COLO829 (cell line): ENCODE measurements at regions not wholly inside any gene's neighbourhood (a gene's known extent, or its start where the extent isn't known, plus 50 kb on each side); places are given as distances from the start of the nearest gene placed in this dataset.

Experiments
- DNase-seq: peaks from one replicate; pipeline ENCODE4 v3.0.0; 2012; ENCODE audit warnings: low spot score

DNA sequence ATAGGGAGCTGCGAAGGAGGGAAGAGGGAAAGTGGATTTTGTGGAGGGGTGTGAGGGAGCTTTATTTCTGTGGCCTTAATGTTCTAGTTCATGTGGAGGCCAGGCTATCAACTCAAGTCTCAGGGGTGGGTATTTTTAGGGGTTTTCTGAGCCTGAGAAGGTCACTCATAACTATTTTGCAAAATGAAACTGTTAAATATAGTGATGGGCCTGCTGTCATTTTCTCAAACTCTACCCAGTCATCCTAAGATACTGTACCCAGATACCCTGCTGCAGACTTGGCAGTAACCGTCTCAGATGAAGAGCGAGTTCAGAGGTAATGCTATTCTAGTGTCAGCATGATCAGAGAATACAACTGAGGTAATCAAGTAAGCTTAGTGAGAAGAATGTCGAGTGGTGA, 545.0 kb upstream of the TBL1XR1 start:
- no peak for DNase-seq

- no peak for DNase-seq
These were observed 546.0 kb upstream of the TBL1XR1 start for GRCh38 chr3:177743173-177743890.

GRCh38 chr3:177744873-177745606, 547.8 kb upstream of the TBL1XR1 start:
- DNase-seq = no peak

GRCh38 chr3:177745607-177746005, 548.3 kb upstream of the TBL1XR1 start:
- no peak for DNase-seq

DNA sequence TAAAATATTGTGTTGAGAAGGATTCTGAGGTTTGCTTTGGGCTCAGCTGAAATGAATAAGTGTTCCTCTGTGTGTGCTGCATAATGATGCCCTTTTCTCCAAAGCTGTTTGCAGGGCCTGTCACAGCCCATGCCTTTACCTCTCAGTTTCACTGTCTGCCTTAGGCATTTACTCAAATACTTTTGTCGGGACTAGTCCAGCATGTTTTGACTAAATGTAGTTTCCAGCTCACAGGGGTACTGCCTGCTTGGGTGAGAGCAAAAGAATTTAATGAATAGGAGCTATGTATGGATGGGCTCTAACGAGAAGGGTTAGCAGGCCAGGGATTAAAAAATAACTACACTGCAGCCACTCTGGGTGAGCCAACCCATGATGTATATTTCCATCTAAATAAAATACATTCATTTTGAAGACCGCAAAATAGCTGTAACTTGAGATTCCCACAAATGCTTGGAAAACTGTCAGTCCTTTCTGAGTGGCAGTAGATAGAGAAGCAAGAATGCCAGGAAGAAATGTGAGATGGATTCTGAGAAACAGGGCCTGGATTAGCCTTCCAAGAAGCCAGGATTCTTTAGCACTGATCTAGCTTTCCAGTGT, 549.2 kb upstream of the TBL1XR1 start:
- DNase-seq = no peak

DNA sequence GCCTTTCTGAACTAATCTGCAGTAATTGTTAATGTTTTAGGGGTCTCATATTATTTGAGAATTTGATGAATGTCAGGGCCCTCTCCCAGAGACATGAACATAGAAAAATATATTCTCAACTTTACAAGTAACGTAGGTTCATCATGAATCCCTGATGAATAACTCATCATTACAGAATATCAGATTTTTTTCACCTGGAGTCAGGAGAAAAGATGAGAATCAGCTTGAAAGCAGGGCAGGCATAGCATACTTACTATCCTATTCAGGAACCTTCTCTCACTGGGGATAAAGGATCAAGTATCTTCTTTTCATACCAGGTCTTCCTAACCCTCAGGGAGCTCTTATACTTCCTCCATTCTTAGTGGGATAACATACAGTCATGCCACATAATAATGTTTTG, 552.6 kb upstream of the TBL1XR1 start:
- no peak for DNase-seq

DNA sequence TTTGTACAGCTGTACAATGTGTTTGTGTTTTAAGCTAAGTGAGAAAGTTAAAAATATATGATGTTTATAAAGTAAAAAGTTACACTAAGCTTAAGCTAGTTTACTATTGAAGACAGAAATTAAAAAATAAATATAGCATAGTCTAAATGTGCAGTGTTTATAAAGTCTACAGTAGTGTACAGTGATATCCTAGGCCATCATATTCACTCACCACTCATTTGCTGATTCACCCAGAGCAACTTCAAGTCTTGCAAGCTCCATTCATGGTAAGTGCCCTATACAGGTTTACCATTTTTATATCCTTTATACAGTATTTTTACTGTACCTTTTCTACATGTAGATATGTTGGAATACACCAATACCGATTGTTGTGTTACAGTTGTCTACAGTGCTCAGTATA, 553.2 kb upstream of the TBL1XR1 start:
- no peak for DNase-seq

- no peak for DNase-seq
These were observed 554.5 kb upstream of the TBL1XR1 start for GRCh38 chr3:177751770-177752169.

GRCh38 chr3:177752831-177753230, 555.5 kb upstream of the TBL1XR1 start:
- DNase-seq = no peak

DNA sequence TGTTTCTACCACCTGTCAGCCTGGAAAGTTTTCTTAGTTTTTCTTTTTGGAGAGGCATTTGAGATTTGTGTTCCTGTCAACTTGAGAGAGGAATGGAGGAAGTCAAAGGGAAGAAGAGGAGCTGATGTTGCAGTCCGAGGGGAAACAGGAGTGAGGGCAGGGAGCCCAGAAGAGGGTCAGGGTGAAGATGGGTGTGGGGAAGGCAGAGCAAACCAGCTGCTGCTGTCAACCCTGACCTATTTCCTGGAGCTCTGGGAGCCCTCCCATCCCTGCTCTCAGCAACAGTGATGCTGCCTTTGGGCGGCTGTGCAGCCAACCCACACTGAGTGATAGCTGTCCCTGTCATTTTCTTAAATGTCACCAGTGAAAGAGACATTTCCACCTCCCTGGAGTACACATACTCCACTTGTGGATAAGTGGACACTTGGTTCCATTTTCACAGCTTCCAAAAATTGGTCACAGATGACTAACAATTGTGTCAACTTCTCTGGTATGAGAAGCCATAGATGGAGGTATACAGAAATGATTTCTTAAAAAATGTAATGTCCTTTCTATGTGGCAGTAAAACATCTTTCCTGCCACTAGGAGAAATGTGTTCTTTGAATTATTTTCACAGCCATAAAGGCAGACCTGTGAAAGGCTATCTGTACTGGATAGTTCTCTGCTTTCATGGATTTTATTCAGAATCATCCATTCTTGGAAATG, 556.3 kb upstream of the TBL1XR1 start:
- no peak for DNase-seq

DNA sequence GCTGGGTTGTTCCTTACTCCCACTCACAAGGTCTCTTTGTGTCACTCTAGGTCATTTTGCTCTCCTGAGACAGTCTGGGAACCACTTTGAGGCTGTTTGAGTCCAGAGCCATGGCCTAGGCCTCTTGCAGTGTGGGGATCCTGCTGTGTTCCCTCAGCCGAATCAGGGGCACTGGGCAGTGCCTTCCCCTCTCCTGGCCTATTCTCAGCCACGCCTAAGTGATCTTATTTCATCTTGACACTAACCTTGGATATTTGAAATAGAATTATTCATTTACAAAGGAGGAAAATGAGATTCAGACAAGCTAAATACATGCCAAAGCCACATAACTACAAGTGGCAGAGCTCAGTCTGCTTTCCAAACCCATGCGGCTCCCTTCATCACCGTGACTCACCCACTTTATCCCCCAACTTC, 557.2 kb upstream of the TBL1XR1 start:
- no peak for DNase-seq

DNA sequence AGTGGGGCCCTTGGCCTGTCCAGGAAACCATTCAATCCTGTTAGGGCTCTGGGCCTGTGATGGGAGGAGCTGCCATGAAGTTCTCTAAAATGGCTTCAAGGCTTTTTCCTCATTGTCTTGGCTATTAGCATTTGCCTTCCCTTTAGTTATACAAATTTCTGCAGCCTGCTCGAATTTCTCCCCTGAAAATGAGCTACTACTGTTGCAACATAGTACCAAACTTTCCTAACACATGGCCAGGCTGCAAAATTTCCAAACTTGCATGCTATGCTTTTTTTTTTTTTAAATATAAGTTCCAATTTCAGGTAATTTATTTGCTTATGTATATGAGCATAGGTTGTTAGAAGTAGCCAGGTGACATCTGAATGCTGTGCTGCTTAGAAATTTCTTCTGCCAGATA, 560.8 kb upstream of the TBL1XR1 start:
- DNase-seq = no peak

GRCh38 chr3:177760803-177761202, 563.5 kb upstream of the TBL1XR1 start:
- DNase-seq = no peak

DNA sequence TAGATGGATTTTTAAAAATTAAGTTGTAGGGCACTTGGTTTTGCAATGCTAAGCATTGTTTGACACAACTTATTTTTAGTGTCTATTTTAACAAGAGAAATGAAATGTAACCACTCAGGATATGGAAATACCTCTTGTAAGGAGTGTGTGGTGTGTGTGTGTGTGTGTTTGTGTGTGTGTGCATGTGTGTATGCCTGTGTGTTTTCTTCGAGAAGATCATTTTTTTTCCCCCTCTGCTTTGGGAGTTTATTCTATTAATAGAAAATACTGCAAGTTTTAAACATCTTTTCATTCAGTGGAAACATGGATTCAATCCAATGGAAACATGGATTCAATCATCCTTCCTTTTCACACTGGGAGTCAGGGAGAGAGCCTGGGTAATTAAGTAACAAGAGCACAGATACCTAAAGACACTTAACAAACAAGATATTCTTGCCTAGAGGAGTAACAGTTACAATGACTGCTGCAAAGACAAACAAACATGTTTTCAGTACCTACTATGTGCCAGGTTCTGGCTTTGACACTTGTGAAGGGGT, 567.2 kb upstream of the TBL1XR1 start:
- no peak for DNase-seq

- DNase-seq = no peak
These were observed 567.7 kb upstream of the TBL1XR1 start for GRCh38 chr3:177764933-177765332.

DNA sequence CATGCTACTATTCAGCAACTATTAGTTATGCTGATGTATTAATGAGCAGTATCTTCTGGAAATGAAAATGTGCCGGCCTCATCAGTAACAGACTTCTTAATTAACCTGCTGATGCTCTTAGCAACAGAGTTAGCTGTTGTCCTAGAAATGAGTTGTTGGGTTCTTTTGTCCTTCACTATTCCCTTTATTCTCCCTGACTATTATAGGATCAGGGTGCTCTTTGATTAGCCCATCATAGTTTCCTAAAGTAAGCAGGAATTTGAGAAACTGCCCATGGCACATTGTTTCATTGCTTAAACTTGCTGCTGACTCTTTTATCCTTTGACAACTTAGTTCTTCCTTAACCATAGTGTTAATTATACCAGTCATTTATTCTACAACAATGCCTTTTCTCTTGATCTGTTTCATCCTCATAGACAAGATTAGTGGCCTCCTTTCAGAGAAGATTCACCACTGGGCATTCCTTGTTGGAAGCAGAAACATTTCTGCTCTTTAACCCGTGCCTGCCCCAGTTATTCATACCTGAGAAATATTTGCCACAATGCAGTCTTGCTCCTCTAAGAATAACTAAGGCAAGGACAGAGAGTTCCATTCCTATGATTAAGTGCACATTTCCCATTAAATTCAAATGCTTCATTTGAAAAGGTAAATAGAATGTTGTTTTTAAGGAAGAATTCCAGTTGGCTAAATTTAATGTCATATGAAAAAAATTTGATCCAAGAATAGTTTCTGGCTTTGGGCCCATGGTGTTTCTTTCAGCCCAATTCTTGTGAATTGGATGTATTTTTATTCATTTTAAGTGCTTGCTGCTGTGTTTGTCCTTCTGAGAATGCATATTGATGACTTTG, 573.3 kb upstream of the TBL1XR1 start:
- DNase-seq = no peak

GRCh38 chr3:177771780-177772179, 574.5 kb upstream of the TBL1XR1 start:
- DNase-seq = no peak

DNA sequence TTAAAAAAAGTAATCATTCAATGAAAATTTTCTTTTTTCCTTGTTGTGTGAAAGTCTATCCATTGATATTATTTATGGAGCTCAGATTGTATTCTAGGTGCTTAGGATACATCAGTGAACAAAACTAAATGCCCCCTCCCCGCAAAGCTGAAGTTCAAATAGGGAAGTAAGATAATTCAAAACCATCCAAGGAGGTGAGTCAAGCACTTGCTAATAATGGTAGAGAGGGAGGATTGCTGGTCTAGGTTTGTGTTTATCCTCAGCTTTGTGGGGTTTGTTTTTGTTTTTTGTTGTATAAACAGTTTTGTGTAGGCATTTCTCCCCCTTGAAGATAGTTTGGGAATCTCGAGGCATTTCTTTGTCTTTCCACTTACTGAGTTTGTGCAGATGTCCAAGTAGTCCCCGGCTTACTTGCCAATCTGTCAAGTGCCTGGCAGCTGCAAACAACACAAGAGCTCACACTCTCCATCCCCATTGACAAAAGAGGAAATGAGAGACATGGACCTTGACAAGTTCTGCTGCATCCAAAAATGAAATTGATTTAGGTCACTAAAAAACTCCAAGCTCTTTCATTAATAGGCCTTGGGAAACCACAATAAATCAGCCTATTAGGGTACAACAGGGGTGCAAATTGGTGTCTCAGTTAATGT, 575.8 kb upstream of the TBL1XR1 start:
- DNase-seq = no peak

GRCh38 chr3:177773717-177774116, 576.4 kb upstream of the TBL1XR1 start:
- no peak for DNase-seq

- DNase-seq = no peak
These were observed 579.4 kb upstream of the TBL1XR1 start for GRCh38 chr3:177776661-177777101.

DNA sequence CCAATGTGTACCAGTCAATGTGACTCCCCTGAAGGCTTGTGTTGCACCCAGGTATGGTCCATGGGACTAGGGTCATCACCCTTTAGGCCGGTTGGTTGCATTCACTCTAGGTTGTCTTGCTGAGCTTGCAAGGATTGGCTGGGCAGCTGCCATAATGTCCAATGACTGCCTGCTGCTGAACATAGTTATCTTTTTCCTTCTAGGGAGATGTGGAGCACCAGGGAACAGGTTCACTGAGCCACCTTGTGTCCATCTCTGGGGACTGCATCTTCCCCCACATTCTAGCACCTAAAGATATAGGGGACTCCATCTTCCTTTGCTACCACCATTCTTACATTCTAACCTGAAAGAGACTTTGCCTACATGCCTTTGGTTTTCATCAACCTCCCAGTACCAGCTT, 580.4 kb upstream of the TBL1XR1 start:
- DNase-seq = peak; percentile 72
